Right kidney (tissue), 1 donor: ENCODE measurements at regions not wholly inside any gene's neighbourhood (a gene's known extent, or its start where the extent isn't known, plus 50 kb on each side); places are given as distances from the start of the nearest gene placed in this dataset.
"Not testable (repeated sequence)": the region's sequence is repeated elsewhere in the genome, so short reads cannot be mapped to it uniquely, and the experiment has no call there.

Experiments used
- DNase-seq: peaks from one replicate; pipeline ENCODE4 v3.0.0-alpha.2; 2016

DNA sequence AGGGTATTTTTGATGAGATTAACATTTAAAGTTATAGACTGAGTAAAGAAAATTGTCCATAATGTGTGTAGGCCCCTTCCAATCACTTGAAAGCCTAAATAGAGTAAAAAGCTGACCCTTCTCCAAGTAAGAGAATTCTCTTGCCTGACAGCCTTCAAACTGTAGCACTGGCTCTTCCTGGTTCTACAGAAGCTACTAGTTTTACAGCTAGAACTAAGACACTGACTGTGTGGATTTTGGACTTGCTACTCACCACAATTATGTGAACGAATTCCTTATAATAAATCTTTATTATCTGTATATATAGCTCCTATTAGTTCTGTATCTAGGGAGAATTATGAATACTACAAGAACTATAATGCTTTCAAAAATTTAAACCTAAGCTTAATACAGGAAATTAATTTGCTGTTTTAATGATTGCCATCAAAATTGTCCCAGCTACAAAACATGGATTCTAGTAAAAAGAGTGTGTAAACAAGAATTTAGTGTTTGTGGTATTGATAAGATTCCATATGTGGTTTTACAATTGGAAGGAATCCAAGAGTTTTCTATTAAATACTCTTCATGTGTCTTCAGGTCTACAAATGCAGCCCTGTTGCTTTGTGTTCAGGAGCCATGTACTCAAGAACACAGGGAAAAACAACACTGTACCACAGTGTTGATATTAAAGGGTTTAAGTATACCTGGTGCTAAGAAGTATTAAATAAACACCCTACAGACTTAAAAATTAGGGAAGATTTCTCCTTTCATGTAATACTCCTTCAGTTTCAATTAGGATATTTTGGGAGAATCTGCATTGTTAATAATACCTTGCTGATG, 366.5 kb downstream of the CXXC4 start:
- DNase-seq, result no peak

DNA sequence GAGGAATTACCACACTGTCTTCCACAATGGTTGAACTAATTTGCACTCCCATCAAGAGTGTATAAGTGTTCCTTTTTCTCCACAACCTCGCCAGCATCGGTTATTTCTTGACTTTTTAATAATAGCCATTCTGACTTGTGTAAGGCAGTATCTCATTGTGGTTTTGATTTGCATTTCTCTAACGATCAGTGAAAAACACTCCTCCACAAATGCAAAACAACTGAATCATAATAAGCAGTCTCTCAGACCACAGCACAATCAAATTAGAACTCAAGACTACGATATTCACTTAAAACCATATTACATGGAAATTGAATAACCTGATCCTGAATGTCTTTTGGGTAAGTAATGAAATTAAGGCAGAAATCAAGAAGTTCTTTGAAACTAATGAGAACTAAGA, 371.7 kb downstream of the CXXC4 start:
- DNase-seq, result no peak

DNA sequence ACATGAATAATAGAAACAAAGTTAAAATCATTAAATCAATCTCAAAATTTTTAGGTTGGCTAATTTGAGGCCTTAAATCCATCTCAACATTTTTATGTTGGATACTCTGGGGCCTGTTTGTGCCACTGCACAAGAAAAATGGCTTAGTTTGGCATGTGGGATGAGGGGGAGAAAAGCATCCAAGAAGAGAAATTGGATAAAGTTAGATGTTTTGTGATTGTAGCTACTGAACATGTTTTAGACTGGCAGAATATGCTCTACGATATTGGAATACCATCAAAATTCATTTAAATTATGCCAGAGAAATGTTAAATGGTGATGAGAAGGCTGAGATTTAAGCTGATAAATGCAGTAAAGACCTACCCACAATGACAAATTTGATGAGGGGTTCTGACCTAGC, 376.9 kb downstream of the CXXC4 start:
- DNase-seq, result no peak

DNA sequence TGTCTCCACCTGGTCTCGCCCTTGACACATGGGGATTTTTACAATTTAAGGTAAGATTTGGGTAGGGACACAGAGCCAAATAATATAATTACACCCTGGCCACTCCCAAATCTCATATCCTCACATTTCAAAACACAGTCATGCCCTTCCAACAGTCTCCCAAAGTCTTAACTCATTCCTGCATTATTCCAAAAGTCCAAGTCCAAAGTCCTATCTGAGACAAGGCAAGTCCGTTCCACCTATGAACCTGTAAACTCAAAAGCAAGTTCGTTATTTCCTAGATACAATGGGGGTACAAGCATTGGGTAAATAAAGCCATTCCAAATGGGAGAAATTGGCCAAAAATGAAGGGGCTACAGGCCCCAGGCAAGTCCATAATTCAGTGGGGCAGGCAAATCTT, 380.8 kb downstream of the CXXC4 start:
- no peak for DNase-seq

DNA sequence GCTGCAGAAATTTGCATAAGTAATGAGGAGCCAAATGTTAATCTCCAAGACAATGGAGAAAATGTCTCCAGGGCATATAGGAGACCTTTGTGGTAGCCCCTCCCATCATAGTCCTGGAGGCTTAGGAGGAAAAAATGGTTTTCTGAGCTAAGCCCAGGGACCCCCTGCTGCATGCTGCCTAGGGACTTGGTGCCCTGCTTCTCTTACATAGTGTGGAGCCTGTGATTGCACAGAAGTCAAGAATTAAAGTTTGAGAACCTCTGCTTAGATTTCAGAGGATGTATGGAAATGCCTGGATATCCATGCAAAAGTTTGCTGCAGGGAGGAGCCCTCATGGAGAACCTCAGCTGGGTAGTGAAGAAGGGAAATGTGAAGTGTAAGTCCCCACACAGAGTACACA, 379.4 kb upstream of the TACR3 start:
- DNase-seq, result no peak

DNA sequence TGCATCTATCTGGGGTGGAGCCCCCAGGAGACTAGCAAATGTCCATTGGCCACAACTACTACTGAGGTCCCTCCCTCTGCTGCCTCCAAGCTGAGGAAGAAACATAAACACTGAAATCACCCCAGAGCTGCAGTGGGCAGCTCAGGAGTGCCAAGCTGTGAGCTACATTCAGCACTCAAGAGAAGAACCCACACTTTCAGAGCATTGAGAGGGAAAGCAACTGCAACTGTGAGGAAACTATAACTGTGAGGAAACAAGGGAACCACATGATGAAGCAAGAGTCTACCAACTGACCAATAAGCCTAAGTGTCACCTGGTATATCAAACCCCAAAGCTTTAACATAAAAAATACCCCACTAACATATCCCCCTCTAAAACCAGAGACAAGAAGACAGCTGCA, 373.5 kb upstream of the TACR3 start:
- DNase-seq, result no peak

DNA sequence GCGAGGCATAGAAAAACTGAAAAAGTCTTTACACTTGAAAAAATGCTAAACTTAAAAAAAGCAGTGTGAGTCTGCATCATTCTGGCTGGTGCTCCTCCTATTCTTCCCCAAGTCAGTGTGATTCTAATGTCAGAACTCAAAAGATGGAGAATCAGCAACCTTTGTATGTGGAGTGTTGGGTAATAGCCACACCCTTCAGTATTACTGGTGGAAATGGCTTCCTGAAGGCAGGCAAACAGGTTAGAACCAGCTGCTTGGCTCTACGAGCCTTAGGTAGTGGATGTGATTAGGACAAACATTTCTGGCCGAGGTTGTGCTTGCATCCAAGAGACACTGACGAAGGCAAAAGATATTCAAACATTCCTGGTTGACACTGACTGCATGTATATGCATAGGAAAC, 353.4 kb upstream of the TACR3 start:
- DNase-seq, result no peak

DNA sequence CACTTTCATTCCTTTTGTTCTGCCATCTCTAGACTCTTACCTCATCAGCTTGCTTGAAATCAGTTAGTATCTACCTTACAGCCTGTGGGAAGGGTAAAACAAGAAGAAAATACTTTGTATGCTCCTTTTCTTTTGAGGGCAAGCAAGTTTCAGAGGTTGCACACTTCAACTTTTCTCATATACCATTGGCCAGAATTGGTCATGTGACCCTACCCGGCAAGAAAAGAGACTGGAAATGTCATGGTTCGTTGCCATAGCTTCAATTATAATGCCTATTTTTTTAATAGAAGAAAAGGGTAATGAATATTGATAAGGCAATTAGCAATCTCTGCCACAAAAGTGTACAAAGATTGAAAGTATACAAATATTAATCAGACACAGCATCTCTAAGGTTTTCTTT, 346.7 kb upstream of the TACR3 start:
- DNase-seq, result no peak

DNA sequence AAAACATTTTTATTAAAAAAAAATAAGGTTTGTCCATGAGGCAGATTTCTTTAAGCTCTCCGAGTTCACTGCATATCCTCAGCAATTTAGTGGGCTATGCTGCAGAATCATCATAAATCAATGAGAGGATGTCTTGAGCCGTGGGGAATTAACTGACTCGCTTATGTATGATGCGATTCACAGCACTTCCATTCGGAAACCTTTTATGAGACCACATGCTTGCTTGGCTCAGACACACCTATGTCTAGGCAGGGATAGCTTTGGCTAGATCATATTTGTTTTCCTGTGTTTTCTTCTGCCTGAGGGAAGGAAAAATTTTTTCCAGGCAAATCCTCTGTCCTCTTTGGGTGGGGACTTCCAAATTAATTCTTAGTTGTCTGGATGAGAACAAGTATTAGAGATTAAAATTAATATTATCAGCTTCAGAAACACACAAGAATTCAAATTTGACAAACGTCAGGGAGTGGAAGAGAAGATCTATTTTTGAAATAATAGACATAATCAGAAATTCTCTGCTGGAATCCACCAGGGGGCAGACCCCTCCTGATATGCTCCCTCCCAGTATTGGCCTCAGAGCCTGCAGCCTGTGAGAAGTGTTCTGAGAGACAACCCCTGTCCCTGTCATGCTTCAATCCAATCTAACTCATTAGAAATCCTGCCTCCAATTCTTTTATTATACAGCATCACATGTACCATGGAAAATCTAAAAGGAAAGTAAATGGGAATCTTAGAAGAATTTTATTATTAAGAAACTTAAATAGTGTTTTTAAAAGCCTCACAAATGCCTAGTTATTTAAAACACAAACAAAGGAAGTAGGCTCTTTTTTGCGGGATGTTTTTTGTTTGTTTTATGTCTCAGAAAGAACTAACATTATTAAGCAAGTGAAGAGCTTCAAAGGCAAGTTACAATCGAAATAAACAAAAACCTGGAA, 345.1 kb upstream of the TACR3 start:
- peak; percentile 8 for DNase-seq

DNA sequence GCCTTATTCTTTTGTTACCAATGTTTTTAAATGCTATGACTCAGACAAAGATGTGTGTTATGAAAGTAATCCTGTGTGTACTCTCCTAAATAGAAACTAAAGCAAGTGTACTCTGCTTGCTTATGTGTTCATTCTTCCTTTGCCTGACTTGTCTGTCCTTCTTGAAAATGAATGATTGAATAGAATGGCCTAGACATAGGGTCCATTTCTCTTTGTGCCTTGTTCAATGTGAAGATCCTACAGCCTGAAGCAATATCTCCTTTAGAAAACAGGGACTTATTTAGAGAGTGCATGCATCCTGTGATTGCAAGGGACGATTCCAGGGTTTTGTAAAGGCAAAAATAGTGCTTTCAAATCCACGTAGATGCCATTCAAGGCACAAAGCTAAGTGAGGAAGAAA, 343.6 kb upstream of the TACR3 start:
- no peak for DNase-seq

DNA sequence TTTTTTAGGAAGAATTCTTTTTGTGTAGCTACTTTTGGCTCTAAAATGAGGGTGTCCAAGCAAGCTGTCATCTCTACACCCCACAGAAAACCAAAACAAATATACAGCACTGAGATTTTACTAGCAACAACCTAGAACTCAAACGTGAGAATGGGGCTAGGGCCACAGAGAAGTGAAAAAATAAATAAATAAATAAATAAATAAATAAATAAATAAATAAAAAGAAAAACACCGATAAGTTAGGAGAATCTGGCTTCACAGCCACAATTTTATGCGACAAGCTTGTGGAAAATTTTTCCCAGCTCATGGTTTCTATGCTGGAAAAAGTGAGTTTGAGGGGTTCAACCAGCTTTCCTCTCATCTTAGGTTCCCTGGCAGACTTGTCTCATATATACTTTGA, 324.6 kb upstream of the TACR3 start:
- no peak for DNase-seq

DNA sequence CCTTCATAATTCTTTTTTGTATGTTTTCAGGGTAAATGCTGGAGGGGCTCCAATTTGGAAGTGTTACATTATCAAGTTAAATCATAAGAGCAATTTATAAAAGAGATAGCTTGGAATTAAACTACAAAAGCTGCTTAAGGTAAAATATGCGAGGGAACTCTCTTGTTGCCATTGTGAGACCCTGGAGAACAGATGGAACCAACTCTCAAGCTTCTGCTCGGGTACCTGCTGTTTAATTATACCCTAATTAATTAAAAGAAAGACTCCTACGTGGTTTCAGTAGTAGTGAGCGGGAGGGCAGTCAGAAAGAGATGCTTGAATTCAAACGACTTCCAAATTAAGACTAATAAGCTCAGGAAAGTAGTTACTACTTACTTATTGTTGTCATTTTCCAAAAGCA, 313.1 kb upstream of the TACR3 start:
- DNase-seq, result no peak

DNA sequence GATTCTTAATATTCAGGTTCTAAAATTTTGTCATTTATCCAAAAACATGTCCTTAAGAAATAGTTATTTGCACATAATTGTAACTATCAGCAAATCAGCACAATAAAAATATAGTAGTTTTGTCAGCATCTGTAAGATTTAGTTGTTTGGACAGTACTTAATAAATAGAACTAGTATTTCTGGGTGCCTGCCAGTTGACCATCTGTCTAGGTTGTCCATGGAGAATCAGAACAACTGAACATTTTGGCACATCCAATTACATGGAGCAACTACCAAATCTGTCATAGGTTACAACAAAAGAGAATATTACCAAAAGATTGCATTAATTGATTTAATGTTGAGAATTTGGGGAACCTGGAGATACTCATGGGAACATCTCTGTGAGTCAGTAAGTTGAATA, 305.5 kb upstream of the TACR3 start:
- no peak for DNase-seq

DNA sequence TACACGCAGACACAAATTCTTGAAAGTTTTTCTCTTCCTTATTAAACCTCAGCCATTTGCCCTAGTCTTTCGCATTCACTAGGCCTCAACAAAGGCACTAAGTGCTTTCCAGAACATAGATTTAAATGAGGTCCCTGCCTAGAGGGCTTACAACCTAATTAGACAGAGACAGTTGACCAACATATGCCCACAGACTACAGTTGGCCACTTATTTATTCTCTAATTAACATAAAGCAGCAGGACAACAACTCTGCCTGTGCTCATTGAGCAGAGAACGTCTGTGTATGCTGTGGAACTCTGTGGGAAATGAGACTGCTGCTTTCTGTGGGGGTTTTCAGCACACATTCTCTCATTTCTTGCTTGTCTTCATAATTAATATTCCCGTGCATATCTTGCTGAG, 303.0 kb upstream of the TACR3 start:
- no peak for DNase-seq

DNA sequence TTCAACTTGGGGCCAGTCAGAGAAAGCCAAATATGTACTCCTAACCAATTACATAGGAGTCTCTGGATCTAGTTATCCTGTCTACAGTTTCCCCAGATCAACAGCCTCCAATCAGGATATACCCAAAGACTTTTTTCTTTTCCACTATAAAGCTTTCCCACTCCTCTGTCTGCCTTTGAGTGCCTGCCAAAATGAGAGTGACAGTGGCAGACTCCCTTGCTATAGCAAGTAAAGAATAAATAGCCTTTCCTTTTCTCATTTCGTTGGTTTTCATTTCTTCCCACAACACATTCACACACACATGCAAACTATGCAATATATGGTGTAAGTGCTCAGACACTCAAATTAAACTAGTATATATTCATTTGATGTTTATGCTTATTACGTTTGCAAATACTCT, 302.4 kb upstream of the TACR3 start:
- no peak for DNase-seq

DNA sequence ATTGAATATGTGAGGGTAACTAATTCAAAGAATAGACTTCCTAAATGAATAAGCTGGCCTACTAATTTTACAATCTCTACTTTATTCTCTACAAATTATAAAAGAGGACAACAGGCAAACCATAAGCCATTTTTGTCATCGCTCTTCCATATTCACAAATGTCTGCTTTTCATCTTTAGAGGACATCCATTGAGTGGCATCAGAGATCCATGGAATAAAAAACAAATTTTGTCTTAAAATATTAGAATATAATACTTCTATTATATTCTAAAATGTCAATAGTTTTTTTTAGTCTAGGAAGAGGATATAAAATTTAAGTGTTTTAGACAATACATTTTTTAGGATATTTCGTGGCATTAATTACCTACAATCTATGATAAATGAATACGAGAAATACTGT, 300.9 kb upstream of the TACR3 start:
- DNase-seq, result no peak

DNA sequence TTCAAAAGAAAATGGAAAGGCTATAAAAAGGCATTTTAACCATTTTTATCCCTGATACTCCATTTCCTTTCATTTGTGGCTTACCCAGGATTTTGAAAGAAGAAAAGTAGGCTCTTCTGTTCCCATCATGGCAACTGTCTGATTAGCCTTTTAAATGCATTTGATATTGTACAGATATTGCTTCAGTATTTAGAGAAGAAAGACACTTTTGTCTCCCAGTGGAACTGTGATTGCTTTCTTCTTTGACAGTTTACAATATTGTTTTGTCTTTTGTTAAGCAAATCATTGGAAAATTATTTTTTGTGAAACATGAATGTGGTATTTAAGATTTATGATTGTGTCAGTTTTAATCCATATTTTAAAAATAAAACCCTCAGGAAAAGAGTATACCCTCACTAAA, 297.4 kb upstream of the TACR3 start:
- DNase-seq, result no peak

DNA sequence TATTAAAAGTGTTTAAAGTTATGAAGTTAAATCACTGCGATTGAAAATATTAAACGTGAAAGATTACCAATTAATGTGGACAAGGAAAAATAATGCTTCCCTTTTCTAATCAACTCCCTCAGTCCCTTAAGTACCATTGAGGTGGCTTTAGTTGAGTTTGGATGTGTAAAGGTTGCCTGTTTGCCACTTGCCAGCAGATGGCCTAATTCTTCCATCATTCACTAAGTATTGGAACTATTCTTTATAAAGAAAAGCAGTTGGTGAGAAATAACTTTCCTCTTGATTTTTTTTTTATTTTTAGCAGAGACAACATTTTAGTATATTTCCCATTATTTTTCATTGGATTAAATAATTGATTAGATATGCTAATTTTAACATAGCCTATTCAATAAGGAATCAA, 295.9 kb upstream of the TACR3 start:
- no peak for DNase-seq

DNA sequence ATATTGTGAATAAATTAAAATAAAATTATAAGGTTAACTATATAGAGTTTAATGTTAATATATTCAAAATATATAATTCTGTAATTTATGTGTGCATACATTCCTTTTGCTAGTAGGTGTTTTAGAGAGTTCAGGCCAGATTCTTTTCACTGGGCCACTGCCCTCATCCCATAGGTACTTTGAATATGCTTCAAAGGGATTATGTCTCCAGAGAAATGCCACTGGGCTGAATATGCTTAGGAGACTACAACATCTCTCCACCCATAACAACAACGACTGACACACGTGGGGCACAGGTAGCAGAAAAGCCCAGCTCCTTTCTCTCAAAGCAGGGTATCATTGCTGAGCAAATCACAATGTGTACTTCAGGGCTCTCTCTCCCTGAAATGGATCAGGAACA, 290.9 kb upstream of the TACR3 start:
- no peak for DNase-seq

DNA sequence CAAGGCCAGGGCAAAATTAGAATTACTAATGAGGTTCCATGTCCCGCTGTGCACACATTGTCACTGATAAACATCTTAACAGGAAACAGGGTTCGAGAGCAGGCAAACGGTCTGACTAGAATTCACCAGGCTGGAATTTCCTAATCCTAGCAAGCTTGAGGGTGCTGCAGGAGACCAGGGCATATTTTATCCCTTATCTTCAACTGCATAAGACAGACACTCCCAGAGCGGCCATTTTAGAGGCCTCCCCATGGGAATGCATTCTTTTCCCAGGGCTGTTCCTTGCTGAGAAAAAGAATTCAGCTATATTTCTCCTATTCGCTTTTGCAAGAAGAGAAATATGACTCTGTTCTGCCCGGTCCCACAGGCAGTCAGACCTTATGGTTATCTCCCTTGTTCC, 282.5 kb upstream of the TACR3 start:
- DNase-seq, result not testable (repeated sequence)

DNA sequence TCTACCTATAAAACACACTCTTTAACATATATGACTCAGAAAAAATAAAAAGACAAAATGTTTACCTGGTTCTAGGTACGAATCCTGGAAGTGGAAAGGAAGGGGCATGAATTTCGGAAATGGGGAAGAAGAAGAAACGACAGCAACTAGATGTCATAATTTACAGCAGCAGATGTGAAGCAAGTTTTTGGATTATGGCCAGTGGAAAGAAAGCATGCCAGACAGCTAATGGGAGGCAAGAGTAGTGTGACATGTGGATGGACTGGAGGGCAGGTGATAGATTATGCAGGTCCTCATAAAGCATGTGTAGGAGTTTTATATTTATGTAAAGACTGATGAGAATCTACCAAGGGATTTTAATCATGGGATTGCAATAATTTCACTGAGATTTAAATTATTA, 279.0 kb upstream of the TACR3 start:
- no peak for DNase-seq

DNA sequence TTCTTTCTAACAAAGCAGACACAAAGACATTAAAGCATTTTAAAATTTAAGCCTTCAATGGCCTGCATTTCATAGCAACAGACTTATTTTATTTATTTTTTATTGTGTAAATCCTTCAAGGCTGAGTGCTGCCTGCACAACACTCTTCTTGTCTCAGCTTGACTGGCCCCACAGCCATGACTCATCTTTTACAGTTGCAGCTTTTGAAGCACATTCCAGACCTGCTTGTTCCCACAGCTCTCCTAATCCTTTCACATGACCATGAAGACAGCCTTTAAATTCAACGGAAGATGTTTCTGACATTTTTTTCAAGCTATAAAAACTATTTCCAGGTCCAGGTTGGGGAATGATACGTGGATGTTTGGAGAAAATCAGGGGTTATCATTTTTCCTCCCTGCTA, 276.9 kb upstream of the TACR3 start:
- no peak for DNase-seq

DNA sequence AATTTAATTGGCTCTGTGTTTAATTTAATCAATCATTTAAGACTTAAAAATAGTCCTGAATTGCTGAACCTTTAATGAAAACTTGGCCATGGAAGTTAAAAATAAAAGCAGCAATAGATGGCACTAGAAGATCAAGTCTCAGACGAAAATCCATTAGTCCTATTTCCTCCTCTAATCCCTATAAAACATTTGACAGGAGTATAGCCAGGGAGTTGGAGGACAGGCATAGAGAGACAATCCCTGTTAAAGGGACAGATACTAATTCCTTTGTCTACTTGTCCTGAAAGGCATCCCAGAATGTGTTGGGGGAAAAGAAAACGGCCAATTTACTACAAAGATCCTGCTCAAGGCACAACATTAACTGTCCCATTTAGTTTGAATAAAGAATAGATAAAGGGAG, 276.3 kb upstream of the TACR3 start:
- DNase-seq, result no peak

DNA sequence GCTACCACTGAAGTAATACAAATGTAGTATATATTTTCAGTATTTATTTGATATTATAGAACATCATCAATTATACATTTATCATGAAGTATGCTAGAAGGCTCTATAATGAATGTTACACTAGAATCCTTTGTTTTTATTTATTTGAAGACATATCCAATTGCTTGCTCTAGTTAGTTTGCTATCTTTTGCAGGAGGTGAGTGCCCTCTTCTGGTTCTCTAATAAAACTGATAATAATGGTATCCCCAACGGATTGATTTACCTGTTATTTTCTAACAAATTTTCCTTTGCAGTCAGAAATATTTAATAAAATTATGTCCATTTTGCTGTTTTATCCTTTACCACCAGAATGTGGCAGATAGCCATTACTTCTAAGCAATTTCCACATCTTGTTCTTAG, 274.3 kb upstream of the TACR3 start:
- DNase-seq, result no peak
